ENCODE measurements at regions not wholly inside any gene's neighbourhood (a gene's known extent, or its start where the extent isn't known, plus 50 kb on each side); places are given as distances from the start of the nearest gene placed in this dataset.

DNA sequence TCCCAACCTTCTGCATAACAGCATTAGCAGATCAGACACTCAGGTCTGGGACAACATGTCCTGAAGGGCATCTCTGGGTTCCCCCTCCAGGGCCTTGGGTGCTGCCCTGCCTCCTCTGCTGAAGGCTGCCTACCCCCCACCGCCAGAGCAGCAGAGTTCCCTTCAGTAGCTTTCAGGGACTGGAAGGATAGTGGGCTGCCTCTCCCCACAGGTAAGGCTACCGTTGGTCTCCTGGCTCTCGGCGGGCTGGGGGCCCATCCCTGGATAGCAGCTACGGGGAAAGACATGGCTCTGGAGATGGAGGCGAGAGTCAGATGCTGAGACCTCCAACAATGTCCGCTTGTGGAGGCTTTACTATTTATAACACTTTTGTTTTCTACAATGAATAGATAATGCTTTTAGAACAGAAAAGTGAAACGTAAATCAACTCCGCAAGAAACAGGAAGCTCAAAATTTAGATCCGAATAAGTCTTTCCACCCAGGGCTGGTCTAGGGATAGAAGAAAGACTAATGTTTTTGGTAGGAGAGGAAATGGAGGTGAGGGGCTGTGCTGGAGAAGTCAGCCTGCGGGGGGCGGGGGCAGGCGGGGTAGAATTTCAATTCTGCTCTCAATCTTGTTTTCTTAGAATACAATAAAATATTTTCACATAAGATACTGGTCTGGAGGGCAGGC lies 58.4 kb downstream of the ARL4C start:
- Histone ChIP-seq H3K4me1 (ENCODE audit: control insufficient read depth, insufficient read depth, low read length) (peaks cover 6% of the 10 kb centered on the region), H3K27me3 (ENCODE audit: control insufficient read depth, insufficient read depth, low read length, poor library complexity, severe bottlenecking) (no peaks in the 10 kb centered on the region), H3K9me3 (ENCODE audit: control insufficient read depth, low read length) (no peaks in the 10 kb centered on the region), H3K27ac (ENCODE audit: insufficient read depth, low read depth, low read length, poor library complexity, severe bottlenecking) (no peak overlapping the region), H3K36me3 (ENCODE audit: control insufficient read depth, insufficient read depth, low read length) (no peaks in the 10 kb centered on the region), H3K4me3 (ENCODE audit: insufficient read depth, low read depth, low read length) (no peak overlapping the region)
- WGBS, 2 experiments = 81 to 84% methylated on average over 12 to 13 of the region's 13 CpGs

DNA sequence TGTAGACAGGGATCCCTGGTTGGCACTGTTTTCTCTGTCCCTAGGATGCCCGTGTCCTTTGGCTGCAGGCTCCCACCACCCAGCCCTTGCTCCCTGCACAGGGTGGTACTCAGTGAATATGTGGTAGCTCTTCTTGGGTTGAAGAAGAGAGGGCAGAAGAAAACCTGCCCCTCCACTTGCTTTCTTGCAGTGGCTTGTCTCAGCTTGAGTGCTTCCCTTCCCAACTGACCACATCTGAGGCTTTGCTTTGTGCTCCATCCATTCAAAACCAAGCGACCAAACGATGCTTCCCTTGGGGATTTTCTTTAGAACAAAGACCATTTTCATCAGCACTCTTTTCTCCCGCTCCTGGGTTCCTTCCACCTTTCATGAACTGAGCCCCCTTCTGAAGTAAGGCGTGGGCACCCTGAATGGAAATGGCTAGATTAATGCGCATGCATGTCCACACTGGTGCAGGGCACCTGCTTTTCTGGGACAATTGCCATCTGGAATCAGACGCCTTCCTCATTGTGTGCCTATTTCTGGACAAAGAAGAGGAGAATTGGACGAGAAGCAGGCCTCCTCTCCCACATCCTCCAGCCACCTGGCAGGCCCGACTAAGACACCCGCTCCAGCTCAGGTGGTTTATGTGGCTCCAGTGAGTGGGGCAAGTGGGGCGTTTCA lies 59.1 kb downstream of the ARL4C start:
- Histone ChIP-seq H3K36me3 (ENCODE audit: control insufficient read depth, insufficient read depth, low read length) (no peaks in the 10 kb centered on the region), H3K4me1 (ENCODE audit: control insufficient read depth, insufficient read depth, low read length) (peaks cover 6% of the 10 kb centered on the region), H3K4me3 (ENCODE audit: insufficient read depth, low read depth, low read length) (no peak overlapping the region), H3K27me3 (ENCODE audit: control insufficient read depth, insufficient read depth, low read length, poor library complexity, severe bottlenecking) (no peaks in the 10 kb centered on the region), H3K9me3 (ENCODE audit: control insufficient read depth, low read length) (no peaks in the 10 kb centered on the region), H3K27ac (ENCODE audit: insufficient read depth, low read depth, low read length, poor library complexity, severe bottlenecking) (no peak overlapping the region)
- 83% methylated on average over 11 of the region's 11 CpGs for WGBS, 2 experiments

DNA sequence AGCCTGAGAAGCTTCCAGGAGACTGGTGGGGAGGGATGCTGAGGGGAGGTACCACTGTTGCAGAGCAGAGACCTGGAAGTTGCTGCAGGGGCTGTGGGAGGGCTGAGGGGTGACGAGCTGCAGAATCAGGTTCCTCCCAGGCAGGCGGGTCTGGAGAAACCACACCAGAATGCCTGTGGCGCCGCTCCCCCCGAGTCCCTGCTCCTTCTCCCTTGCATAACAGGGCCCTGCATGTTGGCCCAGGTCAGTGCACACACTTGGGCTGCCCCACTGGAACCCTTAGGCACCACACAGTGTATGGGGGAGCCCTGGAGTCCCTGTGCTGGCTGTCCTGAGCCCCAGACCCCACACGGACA lies 60.4 kb downstream of the ARL4C start:
- Histone ChIP-seq H3K9me3 (ENCODE audit: control insufficient read depth, low read length) (no peaks in the 10 kb centered on the region), H3K27ac (ENCODE audit: insufficient read depth, low read depth, low read length, poor library complexity, severe bottlenecking) (no peak overlapping the region)
- 93 to 96% methylated on average over 6 of the region's 6 CpGs for WGBS, 2 experiments

DNA sequence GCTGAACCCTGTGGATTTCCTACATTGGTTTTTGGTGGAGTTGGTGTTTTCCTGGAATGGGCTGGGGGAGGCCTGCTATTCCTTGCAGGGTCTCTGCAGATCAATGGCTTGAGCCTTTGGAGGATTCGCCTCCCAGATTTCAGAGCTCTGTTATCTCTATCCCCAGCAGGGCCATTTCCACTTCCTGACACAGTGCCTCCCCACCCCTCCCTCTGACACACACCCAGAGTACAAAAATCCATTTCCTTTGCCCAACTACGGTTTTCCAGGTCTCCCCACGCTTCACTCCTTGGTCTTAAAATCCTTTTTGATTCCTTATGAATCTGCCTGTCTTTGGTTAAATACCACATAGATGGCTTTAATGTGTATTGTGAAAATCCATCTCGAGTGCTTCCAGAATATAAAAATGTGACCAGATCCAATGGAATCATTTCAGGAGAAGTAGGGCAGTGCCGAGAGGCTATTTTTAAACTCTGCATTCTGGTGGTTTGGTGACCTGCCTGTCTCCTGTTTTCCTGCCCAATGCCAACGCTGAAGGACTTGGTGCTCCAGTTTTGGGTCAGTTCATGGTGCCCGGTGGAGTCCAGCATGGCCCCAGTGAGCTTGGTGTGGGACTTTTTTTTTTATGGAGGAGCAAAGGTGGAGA lies 60.9 kb downstream of the ARL4C start:
- Histone ChIP-seq H3K9me3 (ENCODE audit: control insufficient read depth, low read length) (no peaks in the 10 kb centered on the region), H3K36me3 (ENCODE audit: control insufficient read depth, insufficient read depth, low read length) (no peaks in the 10 kb centered on the region), H3K27ac (ENCODE audit: insufficient read depth, low read depth, low read length, poor library complexity, severe bottlenecking) (no peak overlapping the region), H3K27me3 (ENCODE audit: control insufficient read depth, insufficient read depth, low read length, poor library complexity, severe bottlenecking) (no peaks in the 10 kb centered on the region), H3K4me1 (ENCODE audit: control insufficient read depth, insufficient read depth, low read length) (peaks cover 6% of the 10 kb centered on the region), H3K4me3 (ENCODE audit: insufficient read depth, low read depth, low read length) (no peak overlapping the region)
- WGBS, 2 experiments = 93 to 94% methylated on average over 7 of the region's 7 CpGs

More for the DNA sequence above, 60.4 kb downstream of the ARL4C start:
- no peak overlapping the region for H3K4me3 ChIP-seq (ENCODE audit: insufficient read depth, low read depth, low read length)
- no peaks in the 10 kb centered on the region for H3K27me3 ChIP-seq (ENCODE audit: control insufficient read depth, insufficient read depth, low read length, poor library complexity, severe bottlenecking)
- peaks cover 6% of the 10 kb centered on the region for H3K4me1 ChIP-seq (ENCODE audit: control insufficient read depth, insufficient read depth, low read length)
- no peaks in the 10 kb centered on the region for H3K36me3 ChIP-seq (ENCODE audit: control insufficient read depth, insufficient read depth, low read length)

DNA sequence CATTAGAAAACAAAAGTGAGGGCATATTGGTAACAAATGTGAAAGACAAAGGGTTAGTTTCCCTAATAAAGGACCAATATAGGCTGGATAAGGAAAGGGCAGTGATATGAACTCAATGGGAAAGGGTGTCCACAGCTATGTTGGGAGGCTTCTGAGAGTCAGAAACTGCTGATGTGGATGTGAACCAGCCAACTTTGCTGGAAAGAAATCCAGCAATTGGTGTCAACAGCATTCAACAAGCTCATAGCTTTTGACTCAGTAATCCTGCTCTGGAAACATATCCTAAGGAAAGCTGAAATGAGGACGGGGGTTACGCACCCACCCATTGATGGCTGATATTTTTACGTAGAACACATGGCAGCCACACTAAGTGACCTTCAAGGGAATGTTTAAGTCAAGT lies 63.7 kb downstream of the ARL4C start:
- H3K36me3 ChIP-seq (ENCODE audit: control insufficient read depth, insufficient read depth, low read length) = no peaks in the 10 kb centered on the region
- WGBS, 2 experiments = 98% methylated on average over 3 of the region's 3 CpGs
- H3K4me3 ChIP-seq (ENCODE audit: insufficient read depth, low read depth, low read length) = no peak overlapping the region

DNA sequence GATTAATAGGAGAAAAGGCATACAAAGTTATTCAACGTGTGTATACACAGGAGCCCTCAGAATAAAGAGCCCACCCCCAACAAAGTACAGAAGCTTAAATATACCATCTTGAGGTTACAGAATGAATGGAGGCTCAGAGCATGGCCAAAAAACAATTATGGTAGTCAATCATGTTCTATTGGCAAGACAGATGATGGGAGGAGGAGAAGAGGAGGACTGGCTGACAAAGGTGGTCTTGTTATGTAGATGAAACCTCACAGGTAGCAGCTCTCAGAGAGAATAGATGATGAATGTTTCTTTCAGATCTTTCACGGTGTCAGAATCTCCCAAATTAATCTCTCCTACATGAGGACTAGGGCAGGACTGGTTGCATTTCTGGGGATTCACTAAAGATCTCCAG lies 66.0 kb downstream of the ARL4C start:
- Histone ChIP-seq H3K4me1 (ENCODE audit: control insufficient read depth, insufficient read depth, low read length) (peaks cover 18% of the 10 kb centered on the region), H3K4me3 (ENCODE audit: insufficient read depth, low read depth, low read length) (no peak overlapping the region), H3K36me3 (ENCODE audit: control insufficient read depth, insufficient read depth, low read length) (no peaks in the 10 kb centered on the region), H3K9me3 (ENCODE audit: control insufficient read depth, low read length) (no peaks in the 10 kb centered on the region), H3K27ac (ENCODE audit: insufficient read depth, low read depth, low read length, poor library complexity, severe bottlenecking) (peak overlapping the region; percentile 44), H3K27me3 (ENCODE audit: control insufficient read depth, insufficient read depth, low read length, poor library complexity, severe bottlenecking) (no peaks in the 10 kb centered on the region)
- 0 to 38% methylated on average over 1 to 2 of the region's 2 CpGs for WGBS, 2 experiments

More for the DNA sequence above, 63.7 kb downstream of the ARL4C start:
- Histone ChIP-seq H3K27ac (ENCODE audit: insufficient read depth, low read depth, low read length, poor library complexity, severe bottlenecking) (no peak overlapping the region), H3K9me3 (ENCODE audit: control insufficient read depth, low read length) (no peaks in the 10 kb centered on the region), H3K4me1 (ENCODE audit: control insufficient read depth, insufficient read depth, low read length) (peaks cover 11% of the 10 kb centered on the region), H3K27me3 (ENCODE audit: control insufficient read depth, insufficient read depth, low read length, poor library complexity, severe bottlenecking) (no peaks in the 10 kb centered on the region)

DNA sequence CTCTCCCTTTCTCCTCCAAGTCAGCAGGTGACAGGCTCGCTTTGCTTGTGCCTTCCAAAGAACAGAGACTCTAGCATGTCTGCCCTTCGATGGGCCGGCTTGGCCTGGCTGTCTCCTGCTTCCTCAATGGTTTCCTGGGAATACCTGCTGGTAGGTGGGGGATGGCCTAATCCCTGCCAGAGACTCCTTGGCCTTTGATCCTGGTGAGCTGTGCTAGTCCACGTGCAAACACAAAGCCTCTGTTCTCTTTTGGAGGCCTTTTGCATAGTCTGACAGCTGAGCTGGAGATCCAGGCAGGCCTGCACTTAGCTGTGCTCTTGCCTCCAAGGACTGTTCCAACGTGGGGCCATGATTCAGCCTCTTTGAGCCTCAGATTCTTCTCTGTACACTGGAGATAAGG lies 67.6 kb downstream of the ARL4C start:
- H3K27ac ChIP-seq (ENCODE audit: insufficient read depth, low read depth, low read length, poor library complexity, severe bottlenecking) = no peak overlapping the region
- no peaks in the 10 kb centered on the region for H3K9me3 ChIP-seq (ENCODE audit: control insufficient read depth, low read length)
- no peak overlapping the region for H3K4me3 ChIP-seq (ENCODE audit: insufficient read depth, low read depth, low read length)
- H3K36me3 ChIP-seq (ENCODE audit: control insufficient read depth, insufficient read depth, low read length) = no peaks in the 10 kb centered on the region
- H3K4me1 ChIP-seq (ENCODE audit: control insufficient read depth, insufficient read depth, low read length) = peaks cover 18% of the 10 kb centered on the region
- H3K27me3 ChIP-seq (ENCODE audit: control insufficient read depth, insufficient read depth, low read length, poor library complexity, severe bottlenecking) = no peaks in the 10 kb centered on the region
- WGBS, 2 experiments = 54 to 55% methylated on average over 5 of the region's 5 CpGs

DNA sequence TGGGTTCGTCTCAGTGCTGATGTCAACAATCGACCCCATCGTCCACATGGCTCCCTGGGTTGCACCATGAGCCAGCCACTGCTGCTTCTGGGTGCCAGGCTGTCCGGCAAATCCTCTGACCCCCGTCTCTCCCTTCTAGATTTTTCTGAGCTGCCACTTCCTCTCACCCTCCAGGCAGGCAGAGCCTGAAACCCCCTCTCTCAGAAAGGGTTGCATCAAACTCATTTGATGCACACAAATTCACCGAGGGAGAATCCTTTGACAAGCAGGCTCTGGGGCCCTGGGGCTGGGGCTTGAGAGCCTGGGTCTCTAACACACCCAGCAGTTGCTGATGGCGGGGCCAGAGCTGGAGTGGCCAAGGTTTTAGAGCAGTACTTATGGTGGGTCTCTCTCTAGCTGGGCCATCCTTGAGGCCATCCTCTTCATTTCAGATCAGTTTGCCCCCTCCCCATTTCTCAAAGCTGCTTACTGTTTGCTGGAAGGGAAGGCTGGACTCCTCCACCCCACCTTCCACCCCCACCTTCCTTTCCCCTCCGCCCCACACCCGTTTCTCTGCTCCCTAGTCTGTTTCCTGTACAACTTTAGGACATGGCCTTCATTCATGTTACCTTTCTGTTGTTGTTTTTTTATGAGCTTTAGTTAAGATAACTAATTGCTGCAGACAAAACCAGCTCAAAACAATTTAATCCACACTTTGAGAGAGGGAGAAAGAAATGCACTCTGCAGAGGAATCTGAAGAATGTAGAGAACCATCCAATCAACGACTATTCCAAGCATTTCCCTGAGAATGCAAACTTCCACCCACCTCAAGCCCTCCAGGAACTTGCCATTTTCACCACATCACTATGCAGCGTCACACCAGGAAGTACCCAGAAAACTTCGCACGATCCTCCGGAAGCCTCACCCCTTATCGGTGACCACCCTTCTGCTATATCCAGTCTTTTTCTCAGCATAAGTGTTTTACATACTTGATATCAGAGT lies 69.5 kb downstream of the ARL4C start:
- Histone ChIP-seq H3K27ac (ENCODE audit: insufficient read depth, low read depth, low read length, poor library complexity, severe bottlenecking) (peak overlapping the region; percentile 85), H3K9me3 (ENCODE audit: control insufficient read depth, low read length) (no peaks in the 10 kb centered on the region), H3K36me3 (ENCODE audit: control insufficient read depth, insufficient read depth, low read length) (no peaks in the 10 kb centered on the region), H3K4me1 (ENCODE audit: control insufficient read depth, insufficient read depth, low read length) (peaks cover 18% of the 10 kb centered on the region), H3K27me3 (ENCODE audit: control insufficient read depth, insufficient read depth, low read length, poor library complexity, severe bottlenecking) (no peaks in the 10 kb centered on the region), H3K4me3 (ENCODE audit: insufficient read depth, low read depth, low read length) (no peak overlapping the region)
- 44 to 54% methylated on average over 14 of the region's 15 CpGs for WGBS, 2 experiments

DNA sequence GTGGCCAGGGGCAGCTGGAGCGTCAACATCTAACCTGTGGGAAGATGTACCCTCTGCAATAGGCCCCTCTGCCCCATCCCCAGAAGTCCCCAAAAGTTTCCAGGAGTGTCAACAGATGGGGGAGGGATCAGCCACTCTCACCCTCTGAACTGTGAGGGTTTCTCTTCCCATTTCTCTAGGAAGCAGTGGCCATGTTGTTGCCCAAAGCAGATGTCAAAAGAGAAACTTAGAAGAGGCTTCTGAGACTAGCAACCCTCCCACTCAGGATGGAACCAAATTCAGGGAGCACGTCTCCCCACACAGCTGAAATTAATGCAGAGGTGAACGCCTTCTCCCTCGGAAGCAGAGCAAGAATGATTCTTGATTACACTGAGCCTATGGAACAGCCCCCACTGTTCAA lies 70.3 kb downstream of the ARL4C start:
- Histone ChIP-seq H3K4me1 (ENCODE audit: control insufficient read depth, insufficient read depth, low read length) (peaks cover 18% of the 10 kb centered on the region), H3K9me3 (ENCODE audit: control insufficient read depth, low read length) (no peaks in the 10 kb centered on the region), H3K4me3 (ENCODE audit: insufficient read depth, low read depth, low read length) (no peak overlapping the region), H3K27me3 (ENCODE audit: control insufficient read depth, insufficient read depth, low read length, poor library complexity, severe bottlenecking) (no peaks in the 10 kb centered on the region), H3K36me3 (ENCODE audit: control insufficient read depth, insufficient read depth, low read length) (no peaks in the 10 kb centered on the region), H3K27ac (ENCODE audit: insufficient read depth, low read depth, low read length, poor library complexity, severe bottlenecking) (no peak overlapping the region)
- WGBS, 2 experiments = 93 to 94% methylated on average over 4 of the region's 4 CpGs
